A172 (cell line): ENCODE measurements at regions not wholly inside any gene's neighbourhood (a gene's known extent, or its start where the extent isn't known, plus 50 kb on each side); places are given as distances from the start of the nearest gene placed in this dataset.
A peak's percentile ranks its signal among the peaks of the same experiment; 100 is the strongest.
"Not testable (repeated sequence)": the region's sequence is repeated elsewhere in the genome, so short reads cannot be mapped to it uniquely, and the experiment has no call there.

Source experiments
- DNase-seq: peaks from one replicate; pipeline ENCODE4 v3.0.0-alpha.2; 2015; ENCODE audit warnings: low spot score

DNA sequence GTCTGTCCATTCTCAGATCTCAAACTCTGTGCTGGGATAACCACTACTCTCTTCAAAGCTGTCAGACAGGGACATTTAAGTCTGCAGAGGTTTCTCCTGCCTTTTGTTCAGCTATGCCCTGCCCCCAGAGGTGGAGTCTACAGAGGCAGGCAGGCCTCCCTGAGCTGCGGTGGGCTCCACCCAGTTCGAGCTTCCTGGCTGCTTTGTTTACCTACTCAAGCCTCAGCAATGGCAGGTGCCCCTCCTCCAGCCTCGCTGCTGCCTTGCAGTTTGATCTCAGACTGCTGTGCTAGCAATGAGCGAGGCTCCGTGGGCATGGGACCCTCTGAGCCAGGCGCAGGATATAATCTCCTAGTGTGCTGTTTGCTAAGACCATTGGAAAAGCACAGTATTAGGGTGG, 53.1 kb upstream of the HUNK start:
- DNase-seq: not testable (repeated sequence)

DNA sequence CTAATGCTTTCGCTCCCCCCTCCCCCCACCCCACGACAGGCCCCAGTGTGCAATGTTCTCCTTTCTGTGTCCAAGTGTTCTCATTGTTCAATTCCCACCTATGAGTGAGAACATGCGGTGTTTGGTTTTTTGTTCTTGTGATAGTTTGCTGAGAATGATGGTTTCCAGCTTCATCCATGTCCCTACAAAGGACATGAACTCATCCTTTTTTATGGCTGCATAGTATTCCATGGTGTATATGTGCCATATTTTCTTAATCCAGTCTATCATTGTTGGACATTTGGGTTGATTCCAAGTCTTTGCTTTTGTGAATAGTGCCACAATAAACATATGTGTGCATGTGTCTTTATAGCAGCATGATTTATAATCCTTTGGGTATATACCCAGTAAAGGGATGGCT, 58.5 kb upstream of the HUNK start:
- not testable (repeated sequence) for DNase-seq

DNA sequence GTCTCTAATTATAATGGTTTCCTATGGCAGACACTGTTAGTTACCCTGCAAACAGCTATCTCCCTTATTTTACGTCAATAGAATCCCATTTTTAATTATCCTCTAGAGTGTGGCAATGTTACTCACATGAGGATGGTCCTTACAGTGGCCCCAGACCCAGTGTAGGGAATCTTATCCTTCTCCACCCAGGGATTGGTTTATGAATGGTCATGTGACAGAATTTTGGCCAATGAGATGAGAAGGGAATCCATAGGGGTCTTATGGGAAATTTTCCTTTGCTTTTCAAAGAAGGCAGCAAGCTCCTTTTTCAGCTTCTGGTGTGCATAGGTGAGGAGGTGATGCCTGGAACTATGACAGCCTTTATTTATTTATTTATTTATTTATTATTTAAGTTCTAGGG, 59.0 kb upstream of the HUNK start:
- DNase-seq: no peak

DNA sequence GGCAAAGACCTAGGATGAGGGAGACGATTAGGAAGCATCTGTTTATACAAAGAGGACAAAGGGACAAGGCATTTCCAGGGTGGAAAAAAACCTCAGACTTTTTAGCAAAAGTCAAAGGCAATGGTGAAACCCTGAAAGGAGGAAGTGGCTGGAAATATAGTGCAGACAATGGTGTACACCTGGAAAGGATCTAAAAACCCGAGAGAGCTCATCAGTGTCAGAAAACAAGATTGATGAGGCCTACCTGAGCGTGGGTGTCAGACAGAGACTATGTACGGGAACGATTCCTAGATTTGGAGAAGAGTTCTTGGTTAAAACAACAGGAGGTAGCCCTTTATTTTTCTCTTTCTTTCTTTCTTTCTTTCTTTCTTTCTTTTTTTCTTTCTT, 68.8 kb upstream of the HUNK start:
- DNase-seq: no peak

DNA sequence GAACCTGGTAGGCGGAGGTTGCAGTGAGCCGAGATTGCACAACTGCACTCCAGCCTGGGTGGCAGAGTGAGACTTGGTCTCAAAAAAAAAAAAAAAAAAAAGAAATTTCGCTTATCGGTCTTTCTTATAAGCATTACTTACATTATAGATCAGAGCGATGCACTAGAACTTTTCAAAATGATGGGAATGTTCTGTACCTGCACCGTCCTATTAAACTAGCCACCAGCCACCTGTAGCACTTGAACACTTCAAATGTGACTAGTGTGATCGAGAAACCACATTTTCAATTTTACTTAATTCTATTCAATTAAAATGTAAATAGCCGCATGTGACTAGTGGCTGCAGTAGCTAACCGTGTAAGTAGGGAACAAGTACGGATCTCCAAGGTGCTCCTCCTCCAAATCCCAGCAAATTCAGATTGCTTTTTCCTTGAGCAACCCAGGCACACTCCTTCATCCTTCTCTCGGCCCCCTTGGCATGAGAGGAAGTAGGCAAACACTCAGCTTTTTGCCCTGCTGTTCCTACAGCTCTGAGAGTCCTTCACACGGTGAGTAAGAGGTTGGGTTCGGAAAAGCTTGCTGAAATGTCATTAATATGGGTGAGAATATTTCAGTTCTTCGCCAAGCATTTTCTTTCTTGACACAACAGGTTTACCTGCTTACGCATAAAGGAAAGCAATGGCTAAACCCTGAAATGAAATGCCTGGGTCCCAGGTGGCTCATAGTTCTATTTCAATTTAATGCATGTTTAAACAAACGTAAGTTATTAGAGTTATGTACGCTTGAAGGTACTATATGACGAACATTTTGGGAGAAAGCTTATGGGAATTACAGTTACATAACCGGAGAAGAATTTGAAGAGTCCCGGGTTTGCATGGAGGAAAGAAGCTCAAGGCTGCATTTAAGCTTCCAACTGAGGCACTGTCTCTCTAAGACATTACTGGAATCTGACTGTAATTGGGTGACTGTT, 69.5 kb upstream of the HUNK start:
- DNase-seq: no peak

DNA sequence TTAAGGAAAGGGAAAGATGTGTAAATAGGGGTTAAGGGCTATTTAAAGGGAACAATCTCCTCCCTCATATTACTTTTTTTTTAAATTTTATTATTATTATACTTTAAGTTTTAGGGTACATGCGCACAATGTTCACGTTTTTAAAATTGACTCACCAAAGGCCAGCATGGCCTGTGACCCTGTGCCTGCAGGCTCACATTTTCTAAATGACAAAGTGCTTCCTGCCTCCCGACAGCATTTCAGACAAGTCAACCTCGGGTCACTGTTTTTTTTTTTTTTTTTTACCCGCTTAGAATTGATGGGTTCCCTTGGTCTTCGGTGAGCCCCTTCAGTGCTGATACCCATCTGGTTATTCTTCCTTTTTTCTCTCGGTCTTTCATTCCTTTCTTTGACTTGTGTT, 70.4 kb upstream of the SCAF4 start:
- no peak for DNase-seq

DNA sequence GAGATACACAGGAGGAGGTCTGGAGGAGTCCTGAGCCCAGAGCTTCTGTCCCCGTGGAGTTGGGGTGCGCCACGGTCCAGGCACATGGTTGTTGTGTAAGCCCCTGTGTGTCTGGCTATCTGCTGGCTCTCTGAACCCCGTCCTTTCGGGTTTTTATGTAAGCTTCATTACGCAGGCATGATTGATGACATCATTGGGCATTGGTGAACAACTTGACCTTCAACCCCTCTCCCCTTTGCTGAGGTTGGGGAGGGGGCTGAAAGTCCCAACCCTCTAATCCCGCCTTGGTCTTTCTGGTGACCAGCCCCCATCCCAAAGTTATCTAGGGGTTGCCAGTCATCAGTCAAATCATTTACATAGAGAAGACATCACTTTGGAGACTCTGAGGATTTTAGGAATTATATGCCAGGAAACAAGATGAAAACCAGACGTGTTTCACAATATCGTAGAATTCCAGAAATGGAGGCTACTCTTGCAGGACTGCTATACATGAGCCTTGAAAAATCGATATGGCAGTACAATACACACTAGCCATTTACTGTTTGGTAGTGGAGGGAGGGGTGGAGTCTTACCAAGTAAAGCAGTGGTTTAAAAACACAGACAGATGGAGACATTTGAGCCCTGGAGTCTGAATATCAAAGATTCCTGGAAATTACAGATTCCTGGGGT, 69.8 kb upstream of the SCAF4 start:
- DNase-seq: no peak

DNA sequence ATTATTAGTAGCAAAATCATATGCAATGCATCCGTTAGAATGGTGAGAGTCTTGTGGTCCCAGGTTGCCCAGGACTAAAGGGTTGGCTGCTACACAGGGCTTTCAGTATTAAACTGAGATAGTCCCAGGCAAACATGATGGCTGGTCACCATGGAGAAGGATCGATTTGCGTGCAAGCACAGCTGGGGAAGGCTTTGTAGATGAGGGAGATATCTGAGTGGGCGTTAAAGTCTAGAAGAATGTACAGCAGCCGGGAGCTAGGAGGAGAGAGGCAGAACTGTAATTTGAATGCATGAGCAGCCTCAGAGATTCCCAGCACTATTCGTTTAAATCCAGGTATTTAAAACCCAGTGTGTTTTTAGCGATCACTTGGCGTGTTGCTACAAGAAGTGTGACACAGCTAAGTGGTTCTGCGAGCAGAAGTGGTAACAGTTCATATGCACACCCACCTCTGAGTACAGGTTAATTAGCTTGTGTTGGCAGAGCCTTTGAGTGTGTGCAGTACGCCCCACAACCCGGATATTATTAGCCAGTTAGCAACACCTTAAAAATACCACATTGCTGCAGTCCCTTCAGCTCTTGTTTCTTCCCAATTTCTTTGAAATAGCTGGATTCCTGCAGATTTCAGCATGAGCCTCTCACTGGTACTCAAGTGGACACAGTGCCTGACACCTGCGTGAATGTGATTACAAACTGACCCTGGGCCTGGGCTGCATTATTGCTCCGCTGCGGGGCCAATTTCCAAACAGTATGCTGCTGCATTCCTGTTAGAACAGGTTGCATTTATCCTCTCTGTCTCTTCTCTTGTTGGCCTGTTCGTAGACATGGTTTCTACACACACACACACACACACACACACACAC, 67.2 kb upstream of the SCAF4 start:
- DNase-seq: no peak

DNA sequence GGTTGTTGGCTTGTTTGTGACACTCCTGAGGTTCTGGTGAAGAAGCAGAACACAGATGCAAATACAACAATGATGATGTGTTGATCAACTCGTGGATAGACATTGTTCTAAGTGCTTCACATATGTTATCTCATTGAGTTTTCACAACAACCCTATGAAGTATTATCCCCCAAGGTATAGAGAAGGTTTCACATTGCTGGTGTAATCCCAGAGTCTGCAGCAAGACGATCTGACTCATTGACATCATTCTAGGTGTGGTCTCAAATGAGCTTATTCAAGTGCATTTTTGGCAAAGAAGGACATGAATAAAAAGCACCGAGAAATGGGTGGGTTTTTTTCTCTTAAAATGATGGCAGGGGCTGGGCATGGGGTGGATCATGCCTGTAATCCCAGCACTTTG, 64.1 kb upstream of the SCAF4 start:
- DNase-seq: no peak

DNA sequence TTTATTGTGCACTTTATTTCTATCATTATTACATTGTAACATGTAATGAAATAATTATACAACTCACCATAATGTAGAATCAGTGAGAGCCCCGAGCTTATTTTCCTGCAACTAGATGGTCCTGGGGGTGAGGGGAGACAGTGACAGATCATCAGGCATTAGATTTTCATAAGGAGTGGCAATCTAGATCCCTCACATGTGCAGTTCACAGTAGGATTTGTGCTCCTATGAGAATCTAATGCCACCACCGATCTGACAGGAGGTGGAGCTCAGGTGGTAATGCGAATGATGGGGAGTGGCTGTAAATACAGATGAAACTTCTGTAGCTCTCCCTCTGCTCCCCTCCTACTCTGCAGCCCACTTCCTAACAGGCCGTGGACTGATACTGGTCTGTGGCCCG, 58.5 kb upstream of the SCAF4 start:
- DNase-seq: not testable (repeated sequence)

DNA sequence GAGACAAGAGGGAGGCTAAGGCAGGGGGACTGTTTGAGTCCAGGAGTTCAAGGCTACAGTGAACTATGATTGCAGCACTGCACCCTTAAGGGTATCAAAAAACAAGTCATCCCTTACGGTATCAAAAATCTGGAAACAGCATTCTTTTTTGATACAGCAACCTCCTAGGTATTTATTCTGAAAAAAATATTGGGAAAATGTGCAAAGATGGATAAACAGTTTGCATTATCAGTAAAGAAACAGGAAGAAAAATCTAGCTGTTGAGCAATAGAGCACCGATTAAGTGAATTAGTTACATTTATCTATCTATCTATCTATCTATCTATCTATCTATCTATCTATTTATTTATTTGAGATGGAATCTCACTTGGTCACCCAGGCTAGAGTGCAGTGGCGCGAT, 56.7 kb upstream of the SCAF4 start:
- no peak for DNase-seq

DNA sequence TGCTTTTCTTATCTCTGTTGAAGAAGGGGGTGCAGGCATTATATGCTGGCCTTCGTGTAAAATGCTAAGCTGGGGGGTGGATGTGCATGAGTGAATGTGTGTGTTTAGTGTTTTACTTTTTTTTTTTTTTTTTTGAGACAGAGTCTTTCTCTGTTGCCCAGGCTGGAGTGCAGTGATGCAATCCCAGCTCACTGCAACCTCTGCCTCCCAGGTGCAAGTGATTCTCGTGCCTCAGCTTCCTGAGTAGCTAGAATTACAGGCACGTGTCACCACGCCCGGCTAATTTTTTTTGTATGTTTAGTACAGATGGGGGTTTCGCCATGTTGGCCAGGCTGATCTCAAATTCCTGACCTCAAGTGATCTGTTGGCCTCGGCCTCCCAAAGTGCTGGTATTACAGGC, 55.8 kb upstream of the SCAF4 start:
- DNase-seq: not testable (repeated sequence)

DNA sequence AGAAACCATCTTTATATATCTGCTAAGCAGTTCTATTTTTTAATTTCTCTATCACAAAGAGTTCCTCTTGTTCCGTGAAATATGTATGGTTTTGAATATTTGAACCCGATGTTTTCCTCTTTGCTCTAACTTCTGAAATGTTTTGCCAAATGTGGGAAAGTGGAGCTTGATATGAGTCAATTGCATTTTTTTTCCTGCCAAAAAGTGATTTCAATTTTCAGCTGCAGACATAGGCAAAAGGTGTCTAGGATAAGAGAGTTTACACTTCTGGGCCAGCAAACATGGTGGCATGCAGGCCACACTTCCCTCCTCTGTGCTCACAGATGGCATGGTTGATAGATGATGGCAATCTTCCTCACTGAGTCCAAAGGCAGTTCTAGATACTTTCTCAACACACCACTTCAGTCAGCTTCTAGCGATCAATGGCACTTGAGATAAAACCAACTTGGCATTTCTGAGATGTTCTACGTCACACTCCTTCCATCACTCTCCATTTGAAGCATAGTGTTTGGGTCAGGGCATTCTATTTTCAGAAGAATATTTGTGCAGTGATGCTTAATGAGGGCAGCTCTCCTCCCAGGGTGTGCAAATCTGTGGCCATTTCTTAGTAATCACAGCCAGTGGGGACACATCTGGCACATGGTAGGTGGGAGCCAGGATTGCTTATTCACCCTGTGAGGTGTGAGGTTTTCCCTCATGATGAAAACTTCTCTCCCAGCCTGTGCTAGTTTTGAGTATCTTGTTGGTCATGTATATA, 54.4 kb upstream of the SCAF4 start:
- DNase-seq: no peak

DNA sequence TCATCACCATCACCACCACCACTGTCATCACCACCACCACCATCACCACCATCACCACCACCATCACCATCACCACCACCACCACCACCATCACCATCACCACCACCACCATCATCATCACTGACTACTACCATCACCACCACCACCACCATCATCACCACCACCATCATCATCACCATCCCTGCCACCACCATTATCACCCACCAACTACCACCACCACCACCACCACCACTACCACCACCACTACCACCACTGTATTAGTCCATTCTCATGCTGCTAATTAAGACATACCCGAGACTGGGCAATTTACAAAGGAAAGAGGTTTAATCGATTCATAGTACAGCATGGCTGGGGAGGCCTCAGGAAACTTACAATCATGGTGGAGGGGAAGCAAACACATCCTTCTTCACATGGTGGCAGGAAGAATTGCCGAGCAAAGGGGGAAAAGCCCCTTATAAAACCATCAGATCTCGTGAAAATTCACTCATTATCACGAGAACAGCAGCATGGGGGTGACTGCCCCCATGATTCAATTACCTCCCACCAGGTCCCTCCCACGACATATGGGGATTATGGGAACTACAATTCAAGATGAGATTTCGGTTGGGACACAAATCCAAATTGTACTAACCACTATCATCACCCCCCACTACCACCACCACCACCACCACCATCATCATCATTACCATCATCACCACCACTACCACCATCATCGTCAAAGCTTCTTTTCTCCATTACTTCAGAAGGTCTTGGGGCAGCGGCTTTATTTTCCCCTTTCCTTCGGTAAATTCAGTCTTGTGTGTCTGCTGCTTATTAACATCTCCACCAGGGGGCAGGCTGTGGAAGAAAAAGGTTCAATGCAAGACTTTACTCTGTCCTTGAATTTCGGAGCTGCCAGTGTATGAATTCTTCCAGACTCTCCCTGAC, 53.6 kb upstream of the SCAF4 start:
- peak; percentile 78 for DNase-seq

DNA sequence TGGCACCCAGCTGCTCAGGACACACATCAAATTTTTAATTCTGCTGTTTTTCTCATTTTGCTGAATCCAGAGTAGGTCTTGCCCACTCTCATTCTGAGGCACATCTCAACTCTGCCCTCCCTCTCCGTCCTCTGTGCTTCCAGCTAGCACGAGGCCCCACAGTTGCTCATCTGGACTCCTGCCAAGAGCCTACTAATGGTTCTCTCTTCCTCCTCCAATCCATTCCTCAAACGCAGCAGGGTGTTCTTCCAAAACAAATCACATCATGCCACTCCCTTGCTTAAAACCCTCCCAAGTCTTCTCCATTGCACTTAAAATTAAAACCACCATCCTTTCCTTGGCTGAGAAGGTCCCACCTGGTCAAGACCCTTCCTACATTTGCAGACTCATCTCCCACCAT, 49.8 kb upstream of the SCAF4 start:
- DNase-seq: peak; percentile 55
